Astrocyte of the cerebellum (primary cell): ENCODE measurements at regions not wholly inside any gene's neighbourhood (a gene's known extent, or its start where the extent isn't known, plus 50 kb on each side); places are given as distances from the start of the nearest gene placed in this dataset.

Experiments used
- DNase-seq: peaks from one replicate; pipeline ENCODE4 v3.0.0-alpha.2; 2011; ENCODE audit warnings: low read depth
- H3K4me3 ChIP-seq: 2 replicates; pipeline ENCODE4 v1.5.1; 2011; ENCODE audit warnings: mild to moderate bottlenecking, low read depth, low read length, moderate library complexity
- in situ Hi-C: cut with HindIII; loops from 2 replicates; pipeline ENCODE4 v1.10.0; 2017; ENCODE audit warnings: low sequenced_read_pairs
- TF ChIP-seq, protein P1 (sequence below): IDR thresholded peaks from 2 replicates; pipeline ENCODE4 v1.5.1; 2012; ENCODE audit warnings: low read length, low read depth, moderate library complexity, mild to moderate bottlenecking; ENCODE audit errors: missing control alignments

DNA sequence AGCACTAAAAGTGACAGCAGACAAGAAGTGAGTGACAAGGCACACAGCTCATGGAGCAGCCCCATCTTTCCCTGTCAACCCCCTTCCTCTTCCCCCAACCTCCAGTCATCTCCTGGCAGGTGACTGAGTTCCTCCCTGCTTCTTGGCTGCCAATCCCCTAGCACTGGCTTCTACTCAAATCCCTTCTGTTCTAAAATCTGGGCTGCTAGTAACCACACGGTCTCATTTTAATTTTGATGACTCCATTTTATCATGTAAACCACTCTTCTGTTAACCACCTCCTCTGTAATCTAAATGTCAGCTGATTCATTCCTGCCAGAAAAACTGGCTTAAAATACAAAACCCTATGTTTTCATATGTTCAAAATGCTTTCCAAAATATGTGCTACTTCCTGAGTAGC lies 419.8 kb upstream of the MON1B start:
- TF ChIP-seq, protein P1, sequence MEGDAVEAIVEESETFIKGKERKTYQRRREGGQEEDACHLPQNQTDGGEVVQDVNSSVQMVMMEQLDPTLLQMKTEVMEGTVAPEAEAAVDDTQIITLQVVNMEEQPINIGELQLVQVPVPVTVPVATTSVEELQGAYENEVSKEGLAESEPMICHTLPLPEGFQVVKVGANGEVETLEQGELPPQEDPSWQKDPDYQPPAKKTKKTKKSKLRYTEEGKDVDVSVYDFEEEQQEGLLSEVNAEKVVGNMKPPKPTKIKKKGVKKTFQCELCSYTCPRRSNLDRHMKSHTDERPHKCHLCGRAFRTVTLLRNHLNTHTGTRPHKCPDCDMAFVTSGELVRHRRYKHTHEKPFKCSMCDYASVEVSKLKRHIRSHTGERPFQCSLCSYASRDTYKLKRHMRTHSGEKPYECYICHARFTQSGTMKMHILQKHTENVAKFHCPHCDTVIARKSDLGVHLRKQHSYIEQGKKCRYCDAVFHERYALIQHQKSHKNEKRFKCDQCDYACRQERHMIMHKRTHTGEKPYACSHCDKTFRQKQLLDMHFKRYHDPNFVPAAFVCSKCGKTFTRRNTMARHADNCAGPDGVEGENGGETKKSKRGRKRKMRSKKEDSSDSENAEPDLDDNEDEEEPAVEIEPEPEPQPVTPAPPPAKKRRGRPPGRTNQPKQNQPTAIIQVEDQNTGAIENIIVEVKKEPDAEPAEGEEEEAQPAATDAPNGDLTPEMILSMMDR = no peak
- no peak for DNase-seq
- in situ Hi-C loops = no loop called here
- H3K4me3 ChIP-seq = no peak overlapping the region

DNA sequence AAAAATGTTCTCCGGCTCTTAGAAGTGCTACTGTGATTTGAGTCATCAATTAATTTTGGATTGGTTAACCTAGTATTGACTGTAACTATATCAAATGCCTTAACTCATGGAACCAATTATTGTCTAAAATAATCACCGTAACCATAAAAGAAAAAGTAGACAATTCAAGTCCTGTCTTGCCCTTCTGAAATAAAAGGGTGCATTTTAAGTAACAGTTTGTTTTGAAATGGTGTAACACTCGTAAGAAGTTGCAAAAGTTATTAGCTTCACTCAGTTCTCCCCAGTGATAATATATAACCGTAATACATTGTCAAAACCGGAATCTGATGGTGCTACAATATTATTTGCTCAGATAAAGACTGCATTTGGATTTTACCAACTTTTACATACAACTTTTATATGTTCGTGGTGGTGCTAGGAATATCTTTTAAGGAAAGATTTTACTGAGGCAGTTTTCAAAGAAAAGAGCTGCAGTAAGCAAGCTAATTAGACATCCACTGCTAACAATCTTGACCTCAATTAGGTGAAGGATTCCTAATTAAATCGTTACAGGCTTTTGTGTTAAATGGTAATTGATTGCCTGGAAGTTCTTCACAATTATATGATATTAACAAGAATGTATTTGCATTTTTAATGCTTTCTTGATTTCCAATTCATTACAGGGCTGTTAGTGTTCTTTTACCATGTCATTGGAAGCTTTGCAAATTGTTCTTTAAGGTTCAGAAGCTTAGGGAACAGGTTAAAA lies 413.1 kb upstream of the MON1B start:
- in situ Hi-C loops = no loop called here
- DNase-seq = no peak
- TF ChIP-seq, protein P1 = no peak
- no peak overlapping the region for H3K4me3 ChIP-seq

DNA sequence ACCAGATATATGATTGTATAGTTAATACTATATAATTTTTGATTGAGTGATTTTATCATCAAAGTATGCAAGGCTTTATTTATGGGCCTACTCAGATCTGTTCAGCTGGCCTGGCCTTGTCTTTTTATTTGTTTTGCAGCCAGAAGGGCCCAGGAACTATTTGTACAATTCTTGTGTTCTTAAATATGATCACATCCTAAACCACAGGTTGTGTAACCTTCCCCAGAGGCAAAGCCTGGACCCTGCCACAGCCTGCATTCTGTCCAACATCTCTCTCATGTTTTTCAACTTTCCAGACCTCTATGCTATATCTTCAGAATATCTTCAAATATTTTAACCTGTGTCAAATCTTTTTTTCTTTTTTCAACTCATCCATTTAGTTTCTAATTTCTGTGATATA lies 410.4 kb upstream of the MON1B start:
- in situ Hi-C loops = no loop called here

DNA sequence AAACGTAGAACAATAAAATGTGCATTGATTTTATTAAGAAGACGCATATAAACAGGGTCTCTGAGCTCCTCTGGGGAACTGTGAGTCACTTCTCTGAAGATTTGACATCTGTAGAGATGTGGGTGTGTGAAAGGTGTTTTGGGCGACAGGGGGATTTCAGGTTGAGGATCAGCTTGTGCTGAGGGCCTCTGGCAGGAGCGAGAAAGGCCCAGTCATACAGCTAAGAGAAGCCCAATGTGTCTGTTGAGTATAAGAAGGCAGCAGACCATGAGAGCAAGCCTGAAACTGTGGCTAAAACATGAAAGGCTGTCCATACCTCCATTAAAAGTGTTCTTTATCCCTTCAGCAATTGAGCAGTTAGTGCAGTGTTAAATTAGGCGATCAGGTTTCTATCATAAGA lies 406.5 kb upstream of the MON1B start:
- no peak for DNase-seq
- H3K4me3 ChIP-seq = no peak overlapping the region
- in situ Hi-C loops = no loop called here
- TF ChIP-seq, protein P1 = no peak

More for the DNA sequence above, 410.4 kb upstream of the MON1B start:
- no peak for DNase-seq
- no peak overlapping the region for H3K4me3 ChIP-seq
- TF ChIP-seq, protein P1 = no peak

DNA sequence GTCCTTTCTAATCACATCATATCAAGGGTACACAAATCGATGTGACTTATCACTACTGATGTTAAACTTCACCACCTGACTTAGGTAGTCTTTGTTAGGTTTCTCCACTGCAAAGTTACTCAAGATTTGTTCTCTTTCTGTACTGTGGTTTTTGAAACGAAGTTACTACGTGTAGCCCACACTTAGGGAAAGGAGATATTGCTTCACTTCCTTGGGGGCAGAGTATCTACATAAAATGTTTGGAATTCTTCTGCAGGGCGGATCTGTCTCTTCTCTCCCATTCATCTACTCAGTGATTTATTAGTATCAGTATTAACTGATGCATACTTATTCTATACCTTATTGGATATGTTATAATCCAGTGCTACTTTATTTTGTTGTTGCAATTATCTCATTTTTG lies 403.6 kb upstream of the MON1B start:
- no peak for DNase-seq
- no peak overlapping the region for H3K4me3 ChIP-seq
- TF ChIP-seq, protein P1 = no peak
- in situ Hi-C loops = no loop called here

DNA sequence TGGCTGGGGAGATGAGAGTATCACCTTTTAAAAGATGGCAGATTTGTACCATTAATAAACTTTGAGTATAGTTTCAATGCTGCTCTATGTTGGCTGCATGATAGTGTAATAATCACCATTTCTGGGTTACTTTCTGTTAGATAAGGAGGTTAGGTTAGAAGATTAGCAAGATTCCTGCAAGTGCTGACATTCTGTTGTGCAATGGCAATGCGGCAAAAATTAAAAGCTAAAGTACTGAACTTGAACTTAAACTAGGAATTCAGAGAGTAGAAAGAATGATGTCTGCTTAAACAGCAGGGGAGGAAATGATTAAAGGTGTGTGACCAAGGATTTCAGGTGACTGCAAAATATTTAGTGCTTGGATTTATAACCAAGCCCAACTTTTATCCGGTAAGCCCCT lies 399.8 kb upstream of the MON1B start:
- TF ChIP-seq, protein P1 = no peak
- DNase-seq = no peak
- in situ Hi-C loops = no loop called here
- H3K4me3 ChIP-seq = no peak overlapping the region
